ENCODE measurements at regions not wholly inside any gene's neighbourhood (a gene's known extent, or its start where the extent isn't known, plus 50 kb on each side); places are given as distances from the start of the nearest gene placed in this dataset.

- DNase-seq (ENCODE audit: low read depth) = no peak
Measured at GRCh38 chr2:830419-831224, 120.0 kb upstream of the SNTG2 start.

GRCh38 chr2:829047-829446 lies 121.6 kb upstream of the SNTG2 start:
- no peak for DNase-seq (ENCODE audit: low read depth)

- DNase-seq (ENCODE audit: low read depth) = no peak
Measured at GRCh38 chr2:824954-825353, 125.7 kb upstream of the SNTG2 start.

- DNase-seq (ENCODE audit: low read depth) = no peak
Measured at GRCh38 chr2:824524-824923, 126.1 kb upstream of the SNTG2 start.

- no peak for DNase-seq (ENCODE audit: low read depth)
Measured at GRCh38 chr2:821546-821945, 129.1 kb upstream of the SNTG2 start.

- no peak for DNase-seq (ENCODE audit: low read depth)
Measured at GRCh38 chr2:819601-820000, 131.0 kb upstream of the SNTG2 start.

GRCh38 chr2:819121-819520 lies 131.5 kb upstream of the SNTG2 start:
- no peak for DNase-seq (ENCODE audit: low read depth)

- no peak for DNase-seq (ENCODE audit: low read depth)
Measured at GRCh38 chr2:817336-818015, 133.2 kb upstream of the SNTG2 start.

- DNase-seq (ENCODE audit: low read depth) = no peak
Measured at GRCh38 chr2:816278-816677, 134.4 kb upstream of the SNTG2 start.

GRCh38 chr2:810397-810796 lies 133.2 kb upstream of the TMEM18 start:
- DNase-seq (ENCODE audit: low read depth) = no peak

GRCh38 chr2:807300-807699 lies 130.1 kb upstream of the TMEM18 start:
- no peak for DNase-seq (ENCODE audit: low read depth)

GRCh38 chr2:805664-806063 lies 128.5 kb upstream of the TMEM18 start:
- no peak for DNase-seq (ENCODE audit: low read depth)

- no peak for DNase-seq (ENCODE audit: low read depth)
Measured at GRCh38 chr2:797993-798392, 120.8 kb upstream of the TMEM18 start.

- DNase-seq (ENCODE audit: low read depth) = no peak
Measured at GRCh38 chr2:797556-797955, 120.3 kb upstream of the TMEM18 start.

GRCh38 chr2:796141-796985 lies 119.2 kb upstream of the TMEM18 start:
- DNase-seq (ENCODE audit: low read depth) = no peak

GRCh38 chr2:795531-796041 lies 118.4 kb upstream of the TMEM18 start:
- DNase-seq (ENCODE audit: low read depth) = no peak

GRCh38 chr2:794554-795241 lies 117.5 kb upstream of the TMEM18 start:
- no peak for DNase-seq (ENCODE audit: low read depth)

- DNase-seq (ENCODE audit: low read depth) = no peak
Measured at GRCh38 chr2:793236-793635, 116.0 kb upstream of the TMEM18 start.

- DNase-seq (ENCODE audit: low read depth) = no peak
Measured at GRCh38 chr2:792687-793086, 115.5 kb upstream of the TMEM18 start.

- DNase-seq (ENCODE audit: low read depth) = no peak
Measured at GRCh38 chr2:790634-791245, 113.5 kb upstream of the TMEM18 start.

GRCh38 chr2:790081-790480 lies 112.9 kb upstream of the TMEM18 start:
- DNase-seq (ENCODE audit: low read depth) = no peak

- no peak for DNase-seq (ENCODE audit: low read depth)
Measured at GRCh38 chr2:789529-789928, 112.3 kb upstream of the TMEM18 start.
